Activated T-cell treated with anti-CD3 and anti-CD28 coated beads, Interleukin-2, amount 50 U/mL, for 72 hours (primary cell): ENCODE measurements at regions not wholly inside any gene's neighbourhood (a gene's known extent, or its start where the extent isn't known, plus 50 kb on each side); places are given as distances from the start of the nearest gene placed in this dataset.

Experiments
- ATAC-seq, 2 donors: fragments of 150-1000 bp; cut with Tn5 transposase; replicated peaks in 1 of 2; 2 replicates each; pipeline ENCODE4 v1.10.0; 2021; ENCODE audit warnings: moderate library complexity in 2 of 2, mild to moderate bottlenecking in 1 of 2
- DNase-seq, 2 donors: peaks; one replicate each; pipeline ENCODE4 v3.0.0; 2021 to 2022; ENCODE audit warnings: mixed read lengths in 1 of 2
- H3K27ac Mint-ChIP-seq: one replicate; pipeline ENCODE4 v1.8.0; 2022; ENCODE audit warnings: mild to moderate bottlenecking, moderate library complexity, mixed read lengths
- H3K27me3 Mint-ChIP-seq: one replicate; pipeline ENCODE4 v1.8.0; 2022; ENCODE audit warnings: low read depth, mixed read lengths
- H3K36me3 Mint-ChIP-seq, 2 donors: one replicate each; pipeline ENCODE4 v1.8.0; 2022; ENCODE audit warnings: mixed read lengths in 2 of 2, mild to moderate bottlenecking in 1 of 2; ENCODE audit not compliant: insufficient read depth in 2 of 2
- H3K4me1 Mint-ChIP-seq: one replicate; pipeline ENCODE4 v1.8.0; 2022; ENCODE audit warnings: low read depth, mixed read lengths
- H3K4me3 Mint-ChIP-seq, 2 donors: one replicate each; pipeline ENCODE4 v1.8.0; 2022; ENCODE audit warnings: mild to moderate bottlenecking in 2 of 2, mixed read lengths in 2 of 2, moderate library complexity in 2 of 2
- H3K9me3 Mint-ChIP-seq, 2 donors: one replicate each; pipeline ENCODE4 v1.8.0; 2022; ENCODE audit warnings: mixed read lengths in 2 of 2

DNA sequence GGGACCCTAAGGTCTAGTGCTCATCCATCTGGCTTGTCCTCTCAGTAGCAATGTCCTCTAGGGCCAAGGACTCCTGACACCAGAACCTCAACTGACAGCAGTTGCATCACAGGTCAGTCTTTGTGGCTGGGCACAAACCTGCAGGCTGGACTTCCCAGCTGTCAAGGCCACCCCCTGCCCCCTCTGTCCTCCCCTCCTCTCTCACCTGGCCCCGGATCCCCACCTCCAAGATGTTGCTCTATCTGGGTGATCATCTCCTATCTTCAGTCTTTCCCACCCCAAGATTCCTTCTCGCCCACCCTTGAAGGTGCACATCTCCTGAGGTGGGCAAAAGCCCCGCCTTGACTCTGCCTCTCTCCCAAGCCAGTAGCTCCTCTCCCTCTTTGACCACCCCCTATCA, 131.8 kb upstream of the SRSF6 start:
- no peak for ATAC-seq
- Mint-ChIP-seq H3K36me3 (no peaks in the 10 kb centered on the region), H3K4me1 (no peaks in the 10 kb centered on the region), H3K9me3 (peaks cover 0 to 2% of the 10 kb centered on the region in 2 donors), H3K27ac (no peak overlapping the region), H3K27me3 (peaks cover 9% of the 10 kb centered on the region), H3K4me3 (no peak overlapping the region)
- DNase-seq = no peak

- Mint-ChIP-seq H3K4me3 (no peak overlapping the region), H3K9me3 (peaks cover 0 to 2% of the 10 kb centered on the region in 2 donors), H3K27ac (no peak overlapping the region), H3K27me3 (peaks cover 9% of the 10 kb centered on the region), H3K4me1 (no peaks in the 10 kb centered on the region), H3K36me3 (no peaks in the 10 kb centered on the region)
- DNase-seq (no peak), ATAC-seq (no peak)
These were observed 133.9 kb upstream of the PTPRT start for GRCh38 chr20:43323592-43323991.

DNA sequence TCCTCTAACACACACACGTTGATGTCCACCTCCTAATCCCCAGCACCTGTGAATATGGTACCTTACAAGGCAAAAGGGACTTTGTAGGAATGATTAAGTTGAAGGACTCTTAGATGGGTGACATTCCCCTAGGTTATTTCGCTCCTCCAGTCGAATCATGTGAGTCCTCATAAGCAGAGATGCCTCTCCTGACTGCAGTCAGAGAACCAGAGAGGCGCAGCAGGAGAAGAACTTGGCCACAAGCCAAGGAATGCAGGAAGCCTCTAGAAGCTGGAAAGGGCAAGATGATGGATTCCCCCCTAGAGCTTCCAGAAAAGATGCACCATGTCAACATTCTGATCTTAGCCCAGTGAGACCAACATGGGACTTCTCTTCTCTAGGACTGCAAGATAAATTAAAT, 133.1 kb upstream of the PTPRT start:
- DNase-seq (no peak), ATAC-seq (no peak)
- peaks cover 0 to 2% of the 10 kb centered on the region in 2 donors for H3K9me3 Mint-ChIP-seq
- no peaks in the 10 kb centered on the region for H3K36me3 Mint-ChIP-seq
- no peak overlapping the region for H3K27ac Mint-ChIP-seq
- no peaks in the 10 kb centered on the region for H3K4me1 Mint-ChIP-seq
- no peak overlapping the region for H3K4me3 Mint-ChIP-seq
- H3K27me3 Mint-ChIP-seq = peaks cover 9% of the 10 kb centered on the region

DNA sequence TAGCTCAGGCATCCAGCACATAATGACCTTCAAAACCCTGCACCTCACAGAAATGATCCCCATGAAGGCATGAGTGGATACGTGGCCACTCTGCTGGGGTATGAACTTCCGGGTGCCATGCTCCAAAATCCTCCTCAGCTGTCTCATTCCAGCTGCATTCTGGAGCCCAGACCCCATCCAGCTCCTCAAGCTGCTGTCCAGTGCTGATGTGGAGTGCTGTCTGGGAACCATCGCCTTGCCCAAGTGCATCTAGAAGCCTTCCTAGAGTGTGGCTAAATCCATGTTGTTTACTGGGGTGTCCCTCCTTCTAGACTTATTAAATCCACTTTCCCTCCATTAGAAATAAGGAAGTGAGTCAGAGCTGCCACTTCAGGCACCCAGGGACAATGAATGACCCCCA, 130.8 kb upstream of the PTPRT start:
- DNase-seq = no peak
- Mint-ChIP-seq H3K4me1 (no peaks in the 10 kb centered on the region), H3K27me3 (no peaks in the 10 kb centered on the region), H3K9me3 (no peaks in the 10 kb centered on the region), H3K27ac (no peak overlapping the region), H3K36me3 (no peaks in the 10 kb centered on the region), H3K4me3 (no peak overlapping the region)
- no peak for ATAC-seq

GRCh38 chr20:43318755-43319297, 129.1 kb upstream of the PTPRT start:
- no peak overlapping the region for H3K27ac Mint-ChIP-seq
- H3K27me3 Mint-ChIP-seq = peaks cover under 1% of the 10 kb centered on the region
- ATAC-seq (no peak), DNase-seq (no peak)
- H3K36me3 Mint-ChIP-seq = no peaks in the 10 kb centered on the region
- H3K9me3 Mint-ChIP-seq = no peaks in the 10 kb centered on the region
- no peak overlapping the region for H3K4me3 Mint-ChIP-seq
- no peaks in the 10 kb centered on the region for H3K4me1 Mint-ChIP-seq

- H3K27ac Mint-ChIP-seq = no peak overlapping the region
- DNase-seq (no peak), ATAC-seq (no peak)
- no peaks in the 10 kb centered on the region for H3K4me1 Mint-ChIP-seq
- no peaks in the 10 kb centered on the region for H3K36me3 Mint-ChIP-seq
- H3K9me3 Mint-ChIP-seq = no peaks in the 10 kb centered on the region
- peaks cover 10% of the 10 kb centered on the region for H3K27me3 Mint-ChIP-seq
- H3K4me3 Mint-ChIP-seq = no peak overlapping the region
These were observed 126.6 kb upstream of the PTPRT start for GRCh38 chr20:43316271-43316670.

DNA sequence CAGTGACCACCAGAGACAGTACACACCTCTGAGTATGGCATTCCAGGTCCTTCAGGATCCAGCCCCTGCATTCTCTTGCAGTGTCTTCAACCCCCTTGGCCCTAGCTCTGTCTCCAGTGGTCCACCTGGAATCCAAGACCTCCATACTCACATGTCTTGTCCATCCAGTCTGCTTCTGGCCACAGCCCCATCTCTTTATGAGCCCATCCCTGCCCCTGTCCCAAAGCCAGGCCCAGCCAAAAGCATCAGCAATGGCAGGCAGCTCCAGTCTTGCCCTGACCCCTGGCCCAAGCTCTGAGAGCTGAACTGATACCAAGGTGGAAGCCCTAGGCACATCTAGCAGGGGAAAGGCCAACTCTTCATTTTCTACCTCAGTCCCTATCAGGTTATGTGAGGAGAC, 119.6 kb upstream of the PTPRT start:
- H3K4me3 Mint-ChIP-seq = no peak overlapping the region
- H3K4me1 Mint-ChIP-seq = no peaks in the 10 kb centered on the region
- peaks cover 1 to 3% of the 10 kb centered on the region in 2 donors for H3K9me3 Mint-ChIP-seq
- peaks cover 0 to 1% of the 10 kb centered on the region in 2 donors for H3K36me3 Mint-ChIP-seq
- ATAC-seq = no peak
- H3K27ac Mint-ChIP-seq = no peak overlapping the region
- H3K27me3 Mint-ChIP-seq = peaks cover 16% of the 10 kb centered on the region
- no peak for DNase-seq

DNA sequence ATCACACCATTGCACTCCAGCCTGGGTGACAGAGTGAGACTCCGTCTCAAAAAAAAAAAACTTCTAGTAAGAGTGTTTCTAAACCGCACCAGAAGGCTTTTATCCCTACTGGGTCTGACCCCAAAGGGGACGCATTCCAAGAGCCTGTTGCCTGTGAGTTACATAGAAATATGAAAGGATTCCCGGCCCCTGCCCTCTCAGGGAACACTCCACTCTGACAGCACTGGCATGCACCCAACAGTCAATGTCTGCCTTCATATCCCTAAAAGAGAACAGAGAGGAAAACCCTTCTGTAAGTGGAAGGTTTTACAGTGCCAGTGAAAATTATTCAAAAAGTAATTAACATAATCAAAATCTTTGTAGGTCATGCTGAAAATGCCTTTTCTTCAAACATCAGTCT, 117.1 kb upstream of the PTPRT start:
- Mint-ChIP-seq H3K4me1 (no peaks in the 10 kb centered on the region), H3K36me3 (peaks cover 0 to 1% of the 10 kb centered on the region in 2 donors), H3K27ac (no peak overlapping the region), H3K4me3 (no peak overlapping the region), H3K27me3 (peaks cover 10% of the 10 kb centered on the region), H3K9me3 (peaks cover 1 to 3% of the 10 kb centered on the region in 2 donors)
- ATAC-seq = no peak
- no peak for DNase-seq

DNA sequence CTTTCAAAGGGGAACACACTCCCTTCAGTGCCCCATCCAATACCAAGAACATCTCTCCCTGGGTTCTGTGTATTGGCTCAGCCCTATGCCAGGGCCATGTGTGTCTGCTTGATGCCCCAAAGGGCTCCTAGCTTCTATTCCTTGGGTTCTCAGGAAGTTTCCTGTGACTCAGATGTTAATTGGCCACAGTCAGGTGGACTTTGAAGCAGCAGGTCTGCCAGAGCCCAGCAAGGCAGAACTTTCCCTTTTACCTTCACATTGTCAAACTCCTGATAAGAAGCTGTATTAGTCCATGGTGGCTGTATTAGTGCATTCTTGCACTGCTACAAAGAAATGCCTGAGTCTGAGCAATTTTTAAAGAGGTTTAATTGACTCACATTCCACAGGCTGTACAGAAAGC, 116.0 kb upstream of the PTPRT start:
- no peak overlapping the region for H3K27ac Mint-ChIP-seq
- DNase-seq (no peak), ATAC-seq (no peak)
- peaks cover 0 to 1% of the 10 kb centered on the region in 2 donors for H3K36me3 Mint-ChIP-seq
- H3K4me3 Mint-ChIP-seq = no peak overlapping the region
- H3K4me1 Mint-ChIP-seq = no peaks in the 10 kb centered on the region
- peaks cover 1 to 2% of the 10 kb centered on the region in 2 donors for H3K9me3 Mint-ChIP-seq
- peaks cover 8% of the 10 kb centered on the region for H3K27me3 Mint-ChIP-seq

DNA sequence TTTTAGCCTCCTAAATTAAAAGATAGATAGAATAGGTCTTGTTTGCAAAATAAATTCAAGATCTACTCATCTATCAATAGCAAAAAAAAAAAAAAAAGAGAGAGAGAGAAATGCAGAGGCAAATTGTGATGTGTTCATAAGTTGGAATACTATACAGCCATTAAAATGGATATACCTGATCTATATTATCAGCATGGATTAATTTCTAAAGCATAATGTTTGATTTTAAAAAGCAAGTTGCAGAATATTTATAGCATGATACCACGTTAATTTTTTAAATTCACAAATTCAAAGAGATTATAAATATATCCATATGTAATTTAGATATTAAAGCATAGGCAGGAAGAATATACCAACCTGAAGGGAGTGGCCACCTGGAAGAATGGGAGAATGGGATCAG, 114.9 kb upstream of the PTPRT start:
- peaks cover 0 to 1% of the 10 kb centered on the region in 2 donors for H3K36me3 Mint-ChIP-seq
- DNase-seq = no peak
- peaks cover 7% of the 10 kb centered on the region for H3K27me3 Mint-ChIP-seq
- H3K4me3 Mint-ChIP-seq = no peak overlapping the region
- H3K9me3 Mint-ChIP-seq = peaks cover 1 to 2% of the 10 kb centered on the region in 2 donors
- H3K27ac Mint-ChIP-seq = no peak overlapping the region
- no peaks in the 10 kb centered on the region for H3K4me1 Mint-ChIP-seq
- ATAC-seq = no peak

DNA sequence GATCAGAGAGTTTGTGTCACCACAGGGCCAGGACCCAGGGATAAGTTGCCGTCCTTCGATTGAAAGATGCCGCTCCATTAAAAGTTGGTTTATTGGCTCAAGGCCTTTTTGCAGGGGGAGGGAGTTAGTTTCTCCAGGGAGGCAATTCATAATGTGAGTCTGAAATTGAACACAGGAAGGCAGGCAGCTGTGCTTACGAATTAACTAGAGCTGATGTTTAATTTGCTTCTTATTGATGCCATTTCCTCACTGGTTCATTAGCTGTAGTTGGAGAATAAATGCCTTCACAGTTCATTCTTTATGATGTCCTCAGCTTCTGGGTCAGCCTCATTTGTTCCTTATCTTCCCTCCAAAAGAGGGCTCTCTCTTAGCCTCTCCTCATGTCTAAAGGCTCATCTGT, 113.2 kb upstream of the PTPRT start:
- no peak overlapping the region for H3K27ac Mint-ChIP-seq
- ATAC-seq = no peak
- H3K36me3 Mint-ChIP-seq = no peaks in the 10 kb centered on the region
- H3K27me3 Mint-ChIP-seq = peaks cover 7% of the 10 kb centered on the region
- no peaks in the 10 kb centered on the region for H3K9me3 Mint-ChIP-seq
- no peak overlapping the region for H3K4me3 Mint-ChIP-seq
- no peak for DNase-seq
- no peaks in the 10 kb centered on the region for H3K4me1 Mint-ChIP-seq

DNA sequence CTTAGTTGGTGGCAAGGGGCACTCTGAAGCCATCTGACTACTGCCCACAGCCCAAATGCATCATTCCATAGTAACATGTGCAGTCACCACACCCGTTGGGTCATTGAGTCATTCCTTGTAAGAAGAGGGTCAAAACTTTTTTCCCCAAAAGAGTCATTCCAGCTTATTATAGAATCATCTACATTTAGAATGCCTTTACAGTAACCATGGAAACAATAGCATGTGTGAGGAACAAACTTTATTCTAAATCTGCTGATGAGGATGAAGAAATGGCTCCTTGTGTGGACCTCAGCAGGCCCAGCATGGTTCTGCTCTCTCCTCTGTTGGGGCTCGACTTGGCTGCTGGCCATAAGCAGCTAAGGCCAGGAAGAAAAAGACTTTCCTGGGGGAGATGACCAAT, 111.2 kb upstream of the PTPRT start:
- Mint-ChIP-seq H3K9me3 (peaks cover 0 to 5% of the 10 kb centered on the region in 2 donors), H3K27ac (no peak overlapping the region), H3K4me3 (no peak overlapping the region), H3K4me1 (no peaks in the 10 kb centered on the region), H3K27me3 (peaks cover 7% of the 10 kb centered on the region), H3K36me3 (peaks cover 0 to 3% of the 10 kb centered on the region in 2 donors)
- ATAC-seq (no peak), DNase-seq (no peak)

DNA sequence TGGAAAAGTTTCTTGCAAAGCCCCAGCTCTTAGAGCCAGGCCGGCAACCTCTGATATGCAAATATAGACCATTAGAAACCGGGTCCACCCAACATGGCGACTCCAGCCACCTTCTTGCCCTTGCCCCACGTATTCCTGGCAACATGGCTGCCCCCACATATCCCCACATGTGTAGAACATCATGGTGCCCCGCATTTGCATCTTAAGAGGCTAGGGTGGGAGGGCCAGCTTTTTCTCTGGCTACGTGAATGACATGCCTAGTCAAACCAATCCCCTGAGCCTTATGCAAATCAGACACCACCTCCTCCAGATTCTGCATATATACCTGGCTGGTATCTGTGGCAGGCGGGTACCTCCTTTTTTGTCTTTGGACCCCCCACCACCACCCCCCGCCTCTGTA, 106.1 kb upstream of the PTPRT start:
- ATAC-seq = no peak
- peaks cover 3 to 7% of the 10 kb centered on the region in 2 donors for H3K36me3 Mint-ChIP-seq
- peaks cover 12% of the 10 kb centered on the region for H3K27me3 Mint-ChIP-seq
- no peak overlapping the region for H3K4me3 Mint-ChIP-seq
- H3K27ac Mint-ChIP-seq = no peak overlapping the region
- H3K4me1 Mint-ChIP-seq = no peaks in the 10 kb centered on the region
- DNase-seq = no peak
- H3K9me3 Mint-ChIP-seq = peaks cover 0 to 9% of the 10 kb centered on the region in 2 donors

- Mint-ChIP-seq H3K36me3 (peaks cover 3 to 7% of the 10 kb centered on the region in 2 donors), H3K27me3 (peaks cover 15% of the 10 kb centered on the region), H3K4me1 (no peaks in the 10 kb centered on the region), H3K27ac (no peak overlapping the region), H3K9me3 (peaks cover 0 to 9% of the 10 kb centered on the region in 2 donors), H3K4me3 (no peak overlapping the region)
- ATAC-seq (no peak), DNase-seq (no peak)
These were observed 105.6 kb upstream of the PTPRT start for GRCh38 chr20:43295263-43295662.
